ENCODE measurements at regions not wholly inside any gene's neighbourhood (a gene's known extent, or its start where the extent isn't known, plus 50 kb on each side); places are given as distances from the start of the nearest gene placed in this dataset.
A peak's percentile ranks its signal among the peaks of the same experiment; 100 is the strongest.

- DNase-seq (ENCODE audit: low read depth): no peak
- no peak for TF ChIP-seq CTCF (conservative IDR thresholded peaks at IDR 0.05; ENCODE audit: low read depth, low read length)
- no peak overlapping the region for H3K4me3 ChIP-seq (ENCODE audit: low read length)
Observed at GRCh38 chr2:82694431-82694830, 1764.6 kb downstream of the SUCLG1 start.

GRCh38 chr2:82690757-82691411 is 1768.2 kb downstream of the SUCLG1 start:
- no peak for DNase-seq (ENCODE audit: low read depth)
- H3K4me3 ChIP-seq (ENCODE audit: low read length): no peak overlapping the region
- TF ChIP-seq CTCF (conservative IDR thresholded peaks at IDR 0.05; ENCODE audit: low read depth, low read length): no peak

GRCh38 chr2:82675186-82675585 is 1783.9 kb downstream of the SUCLG1 start:
- H3K4me3 ChIP-seq (ENCODE audit: low read length): no peak overlapping the region
- no peak for DNase-seq (ENCODE audit: low read depth)
- TF ChIP-seq CTCF (conservative IDR thresholded peaks at IDR 0.05; ENCODE audit: low read depth, low read length): no peak

- TF ChIP-seq CTCF (conservative IDR thresholded peaks at IDR 0.05; ENCODE audit: low read depth, low read length): no peak
- H3K4me3 ChIP-seq (ENCODE audit: low read length): no peak overlapping the region
- DNase-seq (ENCODE audit: low read depth): no peak
Observed at GRCh38 chr2:82674652-82675051, 1784.4 kb downstream of the SUCLG1 start.

GRCh38 chr2:82667491-82667890 is 1791.6 kb downstream of the SUCLG1 start:
- no peak for DNase-seq (ENCODE audit: low read depth)
- H3K4me3 ChIP-seq (ENCODE audit: low read length): no peak overlapping the region
- TF ChIP-seq CTCF (conservative IDR thresholded peaks at IDR 0.05; ENCODE audit: low read depth, low read length): no peak

GRCh38 chr2:82665691-82666090 is 1793.4 kb downstream of the SUCLG1 start:
- no peak for TF ChIP-seq CTCF (conservative IDR thresholded peaks at IDR 0.05; ENCODE audit: low read depth, low read length)
- DNase-seq (ENCODE audit: low read depth): no peak
- H3K4me3 ChIP-seq (ENCODE audit: low read length): no peak overlapping the region

GRCh38 chr2:82657106-82657505 is 1802.0 kb downstream of the SUCLG1 start:
- TF ChIP-seq CTCF (conservative IDR thresholded peaks at IDR 0.05; ENCODE audit: low read depth, low read length): no peak
- DNase-seq (ENCODE audit: low read depth): peak; percentile 68
- H3K4me3 ChIP-seq (ENCODE audit: low read length): no peak overlapping the region
